ENCODE measurements at regions not wholly inside any gene's neighbourhood (a gene's known extent, or its start where the extent isn't known, plus 50 kb on each side); places are given as distances from the start of the nearest gene placed in this dataset.

- TF ChIP-seq CTCF (conservative IDR thresholded peaks at IDR 0.05; ENCODE audit: low read depth, low read length) (no peak), EZH2 (IDR thresholded peaks at IDR 0.05; ENCODE audit: borderline replicate concordance, low read depth, low read length, poor library complexity, severe bottlenecking) (no peak)
Observed at GRCh38 chr3:72655131-72655551, 193.1 kb downstream of the SHQ1 start.
